HFFc6 (cell line): ENCODE measurements at regions not wholly inside any gene's neighbourhood (a gene's known extent, or its start where the extent isn't known, plus 50 kb on each side); places are given as distances from the start of the nearest gene placed in this dataset.

Experiments
- DNase-seq: peaks from one replicate; pipeline ENCODE4 v3.0.0-alpha.2; 2018
- H3K27ac Mint-ChIP-seq: 2 replicates; pipeline ENCODE4 v1.8.0; 2020; ENCODE audit warnings: mild to moderate bottlenecking, mixed read lengths
- H3K27me3 Mint-ChIP-seq: 2 replicates; pipeline ENCODE4 v1.8.0; 2021; ENCODE audit warnings: mild to moderate bottlenecking, moderate library complexity, mixed read lengths; ENCODE audit not compliant: insufficient read depth
- H3K36me3 Mint-ChIP-seq: 2 replicates; pipeline ENCODE4 v1.8.0; 2021; ENCODE audit warnings: low read depth, mixed read lengths
- H3K4me1 Mint-ChIP-seq: 2 replicates; pipeline ENCODE4 v1.8.0; 2020; ENCODE audit warnings: low read depth, mixed read lengths
- H3K4me3 Mint-ChIP-seq: 2 replicates; pipeline ENCODE4 v1.8.0; 2020; ENCODE audit warnings: mild to moderate bottlenecking, moderate library complexity, mixed read lengths
- H3K9me3 Mint-ChIP-seq: 2 replicates; pipeline ENCODE4 v1.8.0; 2020; ENCODE audit warnings: mild to moderate bottlenecking, mixed read lengths
- CTCF ChIP-seq: fragments of 200-600 bp; sonication (generic); IDR thresholded peaks from 2 replicates; pipeline ENCODE4 v1.5.0; 2021; ENCODE audit warnings: antibody characterized with exemption, mild to moderate bottlenecking

DNA sequence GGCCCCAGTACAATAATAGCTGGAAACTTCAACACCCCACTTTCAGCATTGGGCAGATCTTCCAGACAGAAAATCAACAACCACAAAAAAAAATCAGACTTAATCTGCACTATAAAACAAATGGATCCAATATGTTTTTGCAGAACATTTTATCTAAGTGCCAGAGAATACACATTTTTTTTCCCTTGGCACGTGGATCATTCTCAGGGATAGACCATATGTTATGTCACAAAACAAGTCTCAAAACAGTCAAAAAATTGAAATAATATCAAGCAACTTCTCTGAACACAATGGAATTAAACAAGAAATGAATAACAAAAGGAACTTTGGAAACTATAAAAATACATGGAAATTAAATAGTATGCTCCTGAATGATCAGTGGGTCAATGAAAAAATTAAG lies 576.3 kb downstream of the PCDH19 start:
- Mint-ChIP-seq H3K27me3 (no peaks in the 10 kb centered on the region), H3K4me1 (no peaks in the 10 kb centered on the region), H3K4me3 (no peak overlapping the region), H3K27ac (no peak overlapping the region), H3K9me3 (peaks cover 4% of the 10 kb centered on the region), H3K36me3 (no peaks in the 10 kb centered on the region)
- no peak for TF ChIP-seq CTCF
- DNase-seq = no peak

- no peak overlapping the region for H3K4me3 Mint-ChIP-seq
- H3K27me3 Mint-ChIP-seq = no peaks in the 10 kb centered on the region; the same call in 1 of the 2 replicates
- peaks cover 9% of the 10 kb centered on the region for H3K9me3 Mint-ChIP-seq
- H3K36me3 Mint-ChIP-seq = no peaks in the 10 kb centered on the region
- TF ChIP-seq CTCF = no peak
- no peaks in the 10 kb centered on the region for H3K4me1 Mint-ChIP-seq
- no peak for DNase-seq
- no peak overlapping the region for H3K27ac Mint-ChIP-seq
These were observed 589.9 kb downstream of the PCDH19 start for GRCh38 chrX:99820197-99820596.

DNA sequence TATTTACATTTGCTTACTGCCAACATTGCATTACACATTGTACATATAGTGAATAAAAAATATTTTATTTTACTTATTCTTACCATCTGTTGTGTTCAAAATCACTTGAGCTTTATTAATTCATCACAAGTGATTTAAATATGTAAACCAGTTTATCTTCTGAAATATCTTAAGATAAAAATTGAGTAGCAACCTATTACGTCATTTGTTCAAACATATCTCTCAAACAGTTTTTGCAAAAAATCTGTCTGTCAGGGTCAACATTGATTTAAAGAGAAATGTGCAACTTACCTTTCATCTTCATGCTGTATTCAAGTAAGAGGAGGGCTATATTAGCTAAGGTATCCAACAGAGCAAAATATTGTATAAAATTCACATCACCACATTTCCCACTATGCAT lies 610.1 kb downstream of the PCDH19 start:
- Mint-ChIP-seq H3K27me3 (no peaks in the 10 kb centered on the region), H3K27ac (no peak overlapping the region), H3K9me3 (peaks cover 9% of the 10 kb centered on the region), H3K4me1 (no peaks in the 10 kb centered on the region), H3K4me3 (no peak overlapping the region), H3K36me3 (no peaks in the 10 kb centered on the region)
- TF ChIP-seq CTCF = no peak
- no peak for DNase-seq

GRCh38 chrX:99798936-99799335 lies 611.1 kb downstream of the PCDH19 start:
- DNase-seq = no peak
- H3K4me3 Mint-ChIP-seq = no peak overlapping the region
- H3K27ac Mint-ChIP-seq = no peak overlapping the region
- no peaks in the 10 kb centered on the region for H3K27me3 Mint-ChIP-seq
- H3K4me1 Mint-ChIP-seq = no peaks in the 10 kb centered on the region
- TF ChIP-seq CTCF = no peak
- no peaks in the 10 kb centered on the region for H3K36me3 Mint-ChIP-seq
- peaks cover 16% of the 10 kb centered on the region for H3K9me3 Mint-ChIP-seq

- peaks cover 13% of the 10 kb centered on the region for H3K9me3 Mint-ChIP-seq
- no peaks in the 10 kb centered on the region for H3K4me1 Mint-ChIP-seq
- TF ChIP-seq CTCF = no peak
- no peaks in the 10 kb centered on the region for H3K27me3 Mint-ChIP-seq
- no peaks in the 10 kb centered on the region for H3K36me3 Mint-ChIP-seq
- H3K4me3 Mint-ChIP-seq = no peak overlapping the region
- no peak overlapping the region for H3K27ac Mint-ChIP-seq
- DNase-seq = no peak
These were observed 614.6 kb downstream of the PCDH19 start for GRCh38 chrX:99795495-99795894.

- no peaks in the 10 kb centered on the region for H3K4me1 Mint-ChIP-seq
These were observed 627.5 kb downstream of the PCDH19 start for GRCh38 chrX:99782516-99783040.

More at GRCh38 chrX:99782516-99783040, 627.5 kb downstream of the PCDH19 start:
- no peak overlapping the region for H3K4me3 Mint-ChIP-seq
- no peaks in the 10 kb centered on the region for H3K27me3 Mint-ChIP-seq
- peaks cover 12% of the 10 kb centered on the region for H3K9me3 Mint-ChIP-seq
- no peak overlapping the region for H3K27ac Mint-ChIP-seq
- no peak for TF ChIP-seq CTCF
- no peak for DNase-seq
- H3K36me3 Mint-ChIP-seq = no peaks in the 10 kb centered on the region
